HT1080 (cell line): ENCODE measurements at regions not wholly inside any gene's neighbourhood (a gene's known extent, or its start where the extent isn't known, plus 50 kb on each side); places are given as distances from the start of the nearest gene placed in this dataset.

ENCODE experiments used
- DNase-seq: peaks from one replicate; pipeline ENCODE4 v3.0.0-alpha.2; 2015; ENCODE audit warnings: low read depth

DNA sequence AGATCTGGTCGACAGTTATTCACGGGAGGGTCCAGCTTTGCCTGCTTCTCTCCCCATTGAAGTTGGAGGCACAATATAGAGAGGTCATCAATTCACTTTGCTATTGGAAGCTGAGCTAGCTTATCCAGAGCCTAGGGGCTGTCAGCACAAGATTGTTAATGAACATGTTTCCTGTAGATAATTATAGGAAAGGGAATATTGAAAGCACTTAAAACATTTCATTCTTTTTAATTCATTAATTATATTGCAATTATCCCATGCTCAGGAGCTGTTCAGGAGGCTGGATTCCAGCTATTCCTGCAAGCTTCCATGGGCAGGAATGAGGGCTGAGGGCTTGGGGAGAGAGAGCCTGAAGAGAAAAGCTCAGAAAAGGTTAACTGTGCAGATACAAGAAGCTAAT is 153.1 kb upstream of the BRINP1 start:
- DNase-seq, result no peak

DNA sequence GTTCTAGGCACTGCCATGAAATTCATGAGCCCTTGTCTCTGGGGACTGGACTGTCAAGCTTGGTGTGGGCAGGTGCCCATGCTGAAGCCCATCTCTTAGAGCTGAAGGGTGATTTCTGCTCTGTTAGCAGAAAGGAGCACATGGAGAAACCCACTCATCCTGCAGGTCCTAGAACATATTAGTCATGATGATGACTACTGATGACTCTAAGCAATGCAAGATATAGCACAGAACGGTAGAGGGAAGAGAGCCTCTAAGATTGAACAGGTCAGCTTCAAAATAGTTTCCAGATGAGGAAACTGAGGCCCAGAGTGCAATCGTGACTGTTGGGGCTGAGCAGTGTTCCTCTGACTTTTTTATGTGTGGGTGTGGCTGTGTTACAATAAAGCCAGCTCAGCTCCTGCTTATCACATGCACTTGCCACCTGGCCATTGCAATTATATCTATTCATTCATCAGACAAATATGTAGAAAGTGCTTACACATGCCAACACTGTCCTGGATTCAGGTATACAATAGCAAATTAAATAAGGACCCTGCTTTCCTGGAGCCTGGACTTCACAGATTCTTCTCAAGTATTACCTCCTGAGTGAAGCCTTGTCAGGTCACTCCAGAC is 140.2 kb upstream of the BRINP1 start:
- DNase-seq, result no peak

DNA sequence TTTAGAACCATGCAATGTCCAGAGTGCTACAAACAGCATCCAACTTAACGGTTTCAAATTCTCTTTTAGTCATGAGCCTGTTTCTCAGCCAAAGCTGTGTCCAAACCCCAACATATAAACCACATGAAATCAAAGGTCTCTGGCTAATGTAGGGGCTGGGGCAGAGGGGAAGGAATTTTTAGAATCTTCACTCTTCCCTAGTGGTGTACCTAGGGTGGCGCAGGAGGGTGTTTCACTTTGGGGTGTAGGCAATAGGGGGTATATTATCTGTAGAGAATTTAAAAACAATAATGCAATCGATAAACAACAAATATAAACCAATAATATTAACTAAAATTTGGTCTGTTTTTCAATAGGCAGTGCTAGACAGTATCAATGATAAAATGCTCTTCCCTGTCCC is 132.1 kb upstream of the BRINP1 start:
- DNase-seq, result no peak

DNA sequence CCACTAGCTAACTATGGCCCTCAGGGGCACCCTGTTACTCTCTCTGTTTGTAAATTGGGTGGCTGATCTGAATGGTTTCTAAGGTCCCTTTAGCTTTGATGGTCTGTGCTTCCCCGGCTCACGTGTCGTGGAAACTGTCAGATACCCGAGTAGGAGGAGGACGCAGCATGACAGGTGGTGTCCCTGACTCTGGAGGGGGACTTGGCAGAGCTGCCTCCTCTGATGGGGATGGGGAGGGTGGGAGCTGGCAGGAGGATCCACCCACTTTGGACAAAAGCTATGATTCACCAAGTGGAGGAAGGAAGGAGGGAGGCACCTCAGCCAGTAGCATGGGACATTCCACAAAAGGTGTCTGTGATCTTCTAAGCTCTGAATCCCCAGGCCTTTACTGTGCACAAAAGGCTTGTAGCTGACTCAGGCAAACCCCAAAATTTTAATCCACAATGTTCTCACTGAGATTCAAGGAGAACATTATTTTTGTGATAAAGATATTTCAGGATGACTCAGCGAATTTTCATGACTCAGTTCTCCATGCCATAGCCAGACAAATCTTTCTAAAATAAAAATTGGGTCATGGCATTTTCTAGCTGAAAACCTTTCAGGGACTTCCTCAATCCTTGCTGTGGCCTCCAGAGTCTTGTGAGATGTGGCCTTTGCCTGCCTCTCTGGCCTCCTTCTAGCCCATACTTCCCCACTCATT is 131.0 kb upstream of the BRINP1 start:
- DNase-seq, result peak; percentile 17

DNA sequence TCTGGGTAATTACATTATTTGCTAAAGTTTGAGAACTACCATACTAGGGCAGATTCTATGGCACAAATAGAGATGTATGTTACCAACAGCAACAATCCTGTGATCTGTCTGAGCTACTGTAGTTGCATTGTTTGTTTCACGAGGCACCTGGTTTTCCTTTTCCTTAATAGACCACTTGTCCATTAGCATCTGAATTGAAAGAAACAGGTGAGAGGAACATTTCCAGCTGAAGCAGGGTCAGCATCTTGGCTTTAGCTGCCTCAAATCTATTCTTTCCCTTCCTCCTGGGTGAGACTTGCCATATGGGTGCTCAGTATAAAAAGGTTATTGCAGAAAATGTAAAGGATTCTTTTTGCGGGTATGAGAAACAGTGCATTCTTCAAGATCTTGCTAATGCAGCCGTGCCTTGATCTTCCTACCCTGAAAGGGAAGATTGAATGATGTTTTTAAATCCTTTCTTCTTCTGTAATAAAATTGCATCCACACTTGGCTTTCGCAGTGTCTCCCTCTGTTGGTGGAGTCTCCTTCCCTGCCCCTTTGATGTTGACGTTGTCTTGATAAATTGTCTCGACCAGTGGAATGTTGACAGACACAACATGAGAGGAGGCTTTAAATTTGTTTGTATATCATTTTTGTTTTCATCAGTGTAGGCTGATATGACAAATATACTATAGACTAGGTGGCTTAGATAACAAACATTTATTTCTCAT is 118.0 kb upstream of the BRINP1 start:
- no peak for DNase-seq

DNA sequence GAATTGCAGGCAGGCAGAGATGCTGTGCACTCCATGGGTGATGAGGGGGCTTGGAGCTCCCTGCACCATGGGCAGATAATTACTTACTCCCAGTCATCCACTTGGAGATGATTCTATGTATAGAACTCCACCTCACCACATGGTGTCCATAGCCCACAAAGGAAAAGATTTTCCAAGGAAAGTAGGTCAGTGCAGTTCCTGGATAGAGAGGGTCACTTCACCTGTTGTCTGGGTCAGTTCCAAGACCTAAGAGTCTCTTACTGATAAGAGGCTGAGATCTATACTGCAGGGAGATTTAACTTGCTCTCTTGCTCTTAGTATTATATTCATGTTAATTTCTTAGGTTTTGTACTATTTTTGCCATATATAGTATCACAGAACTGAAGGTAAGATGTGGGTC is 113.9 kb upstream of the BRINP1 start:
- no peak for DNase-seq

DNA sequence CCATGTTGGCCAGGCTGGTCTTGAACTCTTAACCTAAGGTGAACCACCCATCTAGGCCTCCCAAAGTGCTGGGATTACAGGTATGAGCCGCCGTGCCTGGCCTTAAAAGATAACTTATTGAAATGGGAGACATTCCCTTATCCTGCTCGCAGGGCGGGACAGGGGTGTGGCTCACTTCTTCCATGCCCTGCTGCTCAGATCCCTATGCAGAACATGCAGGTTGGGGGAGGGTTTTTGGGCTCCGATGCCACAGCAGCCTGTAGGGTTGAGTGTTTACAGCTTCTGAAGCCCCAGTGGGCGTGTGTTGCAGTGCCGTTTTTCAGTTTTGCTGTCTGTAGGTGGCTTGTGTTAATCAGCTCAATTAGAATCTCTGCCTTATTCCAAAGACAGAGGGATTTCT is 108.0 kb upstream of the BRINP1 start:
- DNase-seq, result no peak

DNA sequence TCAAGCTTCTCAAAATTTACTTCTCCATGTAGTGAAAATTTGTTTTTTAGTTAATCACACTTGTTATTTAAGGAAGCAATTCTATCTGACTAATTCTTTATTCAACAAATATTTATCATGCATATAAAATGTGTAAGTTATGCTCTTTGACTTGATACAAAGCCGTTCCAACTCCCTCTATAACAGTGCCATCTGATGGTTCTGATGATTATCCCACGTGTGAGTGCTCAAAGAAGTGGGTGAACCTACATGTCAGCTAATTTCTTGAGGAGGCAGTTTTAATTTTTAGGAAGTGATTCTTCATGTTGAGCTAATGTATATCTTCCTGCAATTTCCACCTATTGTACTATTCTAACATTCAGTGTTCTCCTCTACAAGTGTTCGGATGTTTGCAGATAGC is 88.8 kb upstream of the BRINP1 start:
- DNase-seq, result no peak

DNA sequence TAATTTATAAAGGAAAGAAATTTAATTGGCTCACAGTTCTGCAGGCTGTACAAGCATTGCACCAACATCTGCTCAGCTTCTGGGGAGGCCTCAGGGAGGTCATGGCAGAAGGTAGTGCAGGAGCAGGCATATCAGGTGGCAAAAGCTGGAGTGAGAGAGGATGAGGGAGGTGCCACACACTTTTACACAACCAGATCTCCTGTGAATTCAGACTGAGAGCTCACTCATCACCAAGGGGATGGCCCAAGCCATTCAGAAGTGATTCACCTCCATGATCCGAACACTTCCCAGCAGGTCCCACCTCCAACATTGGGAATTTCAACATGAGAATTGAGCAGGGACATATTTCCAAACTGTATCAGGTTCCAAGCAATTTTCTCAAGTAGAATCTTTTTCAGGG is 84.7 kb upstream of the BRINP1 start:
- DNase-seq, result no peak

DNA sequence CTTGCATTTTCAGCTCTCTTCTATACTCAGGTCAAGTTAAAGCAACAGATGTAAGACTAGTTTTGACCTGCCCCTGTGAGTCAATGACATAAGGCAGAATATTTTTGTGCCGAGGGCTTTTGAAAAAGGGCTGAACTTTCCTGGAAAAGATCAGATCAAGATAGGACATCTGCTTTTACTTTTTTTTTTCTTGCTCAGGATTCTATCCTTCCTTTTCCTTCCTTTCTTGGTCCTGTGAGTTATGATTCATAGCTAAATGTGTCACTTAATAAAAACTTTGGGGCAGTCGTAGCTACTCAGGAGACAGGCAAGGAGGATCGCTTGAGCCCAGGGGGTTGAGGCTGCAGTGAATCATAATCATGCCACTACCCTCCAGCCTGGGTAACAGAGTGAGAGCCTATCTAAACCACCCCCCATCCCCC is 84.3 kb upstream of the BRINP1 start:
- DNase-seq, result peak; percentile 56

DNA sequence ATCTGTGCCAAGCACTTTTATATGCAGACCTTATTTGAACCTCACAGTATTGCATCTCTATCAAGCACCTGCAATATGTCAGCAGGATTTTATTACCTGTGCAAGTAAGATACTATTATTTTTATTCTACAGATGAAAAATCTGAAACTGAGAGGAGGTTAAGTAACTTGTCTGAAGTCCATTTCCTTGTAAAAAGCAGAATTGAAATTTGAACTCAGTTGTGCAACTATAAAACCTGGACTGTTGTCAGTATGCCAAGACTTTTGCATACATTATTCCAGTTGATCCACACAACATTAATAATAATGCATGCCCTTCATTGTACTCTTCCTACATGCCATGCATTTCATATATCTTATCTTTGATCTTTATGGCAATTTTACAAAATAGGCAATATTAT is 82.2 kb upstream of the BRINP1 start:
- no peak for DNase-seq

DNA sequence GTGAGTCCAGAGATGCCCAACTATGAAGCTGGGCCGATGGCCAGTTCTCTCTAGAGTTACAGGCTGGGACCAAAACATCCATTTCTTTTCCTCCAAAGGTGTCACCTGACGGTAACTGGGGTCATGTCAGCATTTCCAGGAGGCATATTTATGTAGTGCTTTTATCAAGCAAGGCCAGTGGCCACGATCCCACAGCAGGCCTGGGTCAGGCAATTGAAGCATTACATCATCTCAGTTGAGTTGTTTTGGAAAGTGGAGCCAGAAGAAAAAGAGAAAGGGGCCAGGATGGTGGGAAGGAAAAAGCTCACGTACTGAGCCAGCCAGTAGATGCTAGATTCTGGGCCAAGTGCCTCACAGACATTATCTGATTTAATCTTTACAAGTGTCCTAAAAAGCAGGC is 73.9 kb upstream of the BRINP1 start:
- no peak for DNase-seq

DNA sequence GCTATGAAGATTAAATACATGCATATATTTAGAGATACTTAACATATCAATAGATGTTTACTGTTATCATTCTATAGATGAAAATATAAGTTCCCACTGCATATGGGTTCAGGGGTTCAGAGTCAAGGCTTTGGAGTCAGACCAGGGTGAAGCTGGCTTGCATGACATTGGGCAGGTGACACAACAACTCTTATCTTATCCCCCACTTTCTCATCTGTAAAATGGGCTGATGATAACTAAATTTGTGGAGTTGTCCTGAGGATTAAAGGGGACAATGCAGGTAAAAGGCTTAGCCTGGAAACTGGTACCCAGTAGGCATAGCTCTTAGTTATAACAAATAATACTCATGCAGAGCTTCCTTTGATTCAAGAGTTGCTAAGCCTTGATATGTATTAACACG is 72.6 kb upstream of the BRINP1 start:
- no peak for DNase-seq

DNA sequence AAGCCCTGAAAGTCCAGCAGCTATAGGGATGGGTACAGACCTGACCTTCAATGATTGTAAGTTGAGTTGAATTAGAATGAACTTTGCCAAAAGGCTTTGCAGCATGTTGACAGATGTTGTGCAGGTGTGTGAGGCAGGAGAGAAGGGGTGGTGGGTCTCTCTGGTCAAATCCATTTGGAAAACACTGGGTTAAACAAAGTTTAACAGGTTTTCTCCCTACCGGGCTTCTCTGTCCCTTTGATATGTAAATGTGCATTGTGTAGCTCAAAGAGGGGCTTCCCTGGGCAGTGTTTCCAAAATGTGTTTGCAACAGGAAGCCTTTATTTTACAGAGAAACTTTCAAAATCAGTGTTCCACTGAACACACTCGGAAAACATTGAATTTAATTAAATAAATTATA is 72.1 kb upstream of the BRINP1 start:
- no peak for DNase-seq

DNA sequence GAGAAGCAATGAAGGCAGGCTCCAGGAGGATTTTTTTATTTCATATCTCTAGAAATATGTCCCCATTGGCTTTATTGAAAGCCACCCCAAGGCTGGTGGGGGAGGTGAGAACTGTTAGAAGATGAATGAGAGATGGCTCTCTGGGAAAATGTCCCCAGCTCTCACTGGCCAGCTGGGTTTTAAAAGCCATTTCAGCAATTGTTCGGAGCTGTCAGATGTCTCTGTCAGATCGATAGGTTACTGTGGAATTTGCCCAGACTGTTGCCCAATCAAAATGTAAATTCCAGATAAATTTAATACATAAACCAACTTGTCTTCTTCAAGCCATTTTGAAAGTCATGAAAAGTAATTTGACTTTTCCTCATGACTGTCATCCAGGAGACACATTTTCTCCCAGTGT is 67.0 kb upstream of the BRINP1 start:
- DNase-seq, result no peak

DNA sequence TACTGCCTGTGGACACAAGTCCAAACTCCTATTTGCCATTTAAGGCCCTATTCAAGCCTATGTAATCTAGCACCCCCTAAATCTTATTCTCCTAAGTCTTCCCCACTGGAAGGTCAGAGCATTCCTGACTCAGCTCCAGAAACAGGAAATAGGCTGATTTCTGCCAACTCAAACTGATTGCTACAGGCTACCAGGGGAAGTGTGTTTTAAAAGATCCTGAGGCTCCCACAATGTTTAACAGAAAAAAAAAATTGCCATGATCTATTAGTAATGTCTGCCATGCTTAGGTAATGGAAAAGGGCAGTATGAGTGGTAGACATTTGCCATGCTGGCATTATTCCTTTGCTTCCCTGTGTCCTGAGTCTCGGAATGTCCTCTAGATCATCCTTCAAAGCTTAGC is 65.8 kb upstream of the BRINP1 start:
- DNase-seq, result no peak

DNA sequence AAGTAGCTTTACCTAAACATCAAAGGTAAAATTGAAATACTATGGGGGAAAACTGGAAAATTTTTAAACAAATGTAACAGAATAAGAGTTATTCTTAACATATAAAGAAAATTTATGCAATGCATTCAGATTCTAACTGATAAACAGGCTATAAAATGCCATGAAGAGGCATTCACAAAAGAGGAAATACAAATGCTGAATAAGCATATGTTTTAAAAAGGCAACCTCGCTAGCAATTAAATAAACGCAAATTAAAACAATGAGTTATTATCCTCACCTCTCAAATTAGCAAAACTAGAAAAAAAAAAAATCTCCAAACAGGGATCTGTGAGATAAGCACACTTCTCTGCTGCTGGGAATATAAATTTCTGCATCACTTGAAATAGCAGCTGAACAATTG is 63.2 kb upstream of the BRINP1 start:
- DNase-seq, result no peak

DNA sequence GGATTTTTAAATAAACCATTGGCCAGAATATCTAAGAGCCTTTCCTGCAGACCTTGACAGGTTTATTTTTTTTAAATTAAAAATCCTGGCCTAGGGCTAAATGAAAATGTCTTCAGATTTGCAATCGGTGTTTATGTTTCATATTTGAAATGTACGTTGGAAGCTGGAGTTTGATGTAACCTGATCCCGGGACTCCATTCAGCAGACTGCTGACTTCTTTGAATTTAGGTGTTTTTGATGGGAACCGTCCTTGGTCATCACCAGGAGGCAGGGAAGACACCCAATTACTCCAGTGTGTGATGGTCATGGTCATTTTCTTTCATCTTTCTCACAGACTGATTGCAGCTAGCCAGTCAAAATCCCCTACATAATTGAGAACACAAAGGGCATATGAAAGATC is 60.1 kb upstream of the BRINP1 start:
- no peak for DNase-seq

DNA sequence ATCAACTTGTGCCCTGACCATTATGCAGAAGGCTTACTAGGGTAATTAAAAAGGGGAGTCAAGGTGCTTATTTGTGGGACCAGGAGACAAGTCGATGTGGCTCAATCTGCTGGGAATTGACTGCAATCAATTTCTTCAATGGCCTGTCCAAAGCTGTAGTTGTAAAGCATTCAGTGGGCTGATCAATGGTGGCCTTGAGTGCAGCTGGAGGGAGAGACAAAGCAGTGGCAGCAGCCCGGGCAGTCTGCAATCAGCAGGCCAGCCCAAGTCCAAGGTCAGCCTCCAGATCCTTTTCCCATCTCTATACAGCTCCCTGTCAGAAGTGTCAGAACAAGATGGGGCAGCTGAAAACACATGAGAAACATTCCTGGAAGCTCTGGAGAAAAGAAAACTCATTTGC is 51.0 kb upstream of the BRINP1 start:
- no peak for DNase-seq
